K562 (cell line): ENCODE measurements at regions not wholly inside any gene's neighbourhood (a gene's known extent, or its start where the extent isn't known, plus 50 kb on each side); places are given as distances from the start of the nearest gene placed in this dataset.

Experiments
- ATAC-seq: fragments of 200-7000 bp; cut with Tn5 transposase; 3 replicates; pipeline ENCODE4 v1.9.1; 2020; ENCODE audit warnings: moderate library complexity
- BruUV-seq: library from RNA; stranded (reverse); fragments of 400-500 nt; replicated peaks from 2 replicates; lab custom pipeline; 2021; lab: Mats Ljungman, UMichigan
- CTCF ChIA-PET: fragments of 300-600 bp; formaldehyde crosslinking; extraction: SDS; loops from one replicate; lab custom pipeline; 2021; ENCODE audit warnings: low intra/inter-chr PET ratio; lab: Yijun Ruan, JAX
- POLR2A ChIA-PET: fragments of 300-600, 350-650 bp; sonication (Branson Sonifier 250); formaldehyde crosslinking; extraction: SDS; loops from one replicate; lab custom pipeline; 2021; ENCODE audit warnings: antibody characterized with exemption, inconsistent platforms; lab: Yijun Ruan, JAX
- DNase-seq, 4 experiments: peaks; one replicate each; pipeline versions ENCODE4 v3.0.0 to v3.0.0-alpha.2; 2011 to 2018; ENCODE audit warnings: low spot score in 3 of 4, mixed read lengths in 3 of 4; ENCODE audit errors: extremely low read depth in 1 of 4
- FAIRE-seq: peaks from 2 replicates; lab custom pipeline; 2011; peaks lifted over from hg19 to GRCh38; lab: Jason Lieb, UNC
- H2AFZ ChIP-seq: 2 replicates; pipeline ENCODE4 v1.6.0; 2011; ENCODE audit warnings: low read depth, low read length, control low read depth, inconsistent platforms
- H3K27ac ChIP-seq: fragments of 200-600 bp; 3 replicates; pipeline ENCODE4 v1.8.0; 2011; ENCODE audit warnings: low read depth, mild to moderate bottlenecking, control low read depth, inconsistent platforms, low read length, moderate library complexity, mixed read lengths; ENCODE audit errors: extremely low read depth
- H3K27me3 ChIP-seq, 2 experiments: fragments of 300-600 bp in 1 of 2; 2 replicates in 1 of 2; 3 replicates in 1 of 2; pipeline versions ENCODE4 v1.6.0 to v1.8.0; 2011; ENCODE audit warnings: inconsistent platforms in 2 of 2, low read length in 2 of 2, mild to moderate bottlenecking in 1 of 2, mixed read lengths in 1 of 2, moderate library complexity in 1 of 2; ENCODE audit not compliant: control insufficient read depth in 2 of 2, insufficient read depth in 2 of 2
- H3K36me3 ChIP-seq: fragments of 300-600 bp; 3 replicates; pipeline ENCODE4 v1.8.0; 2011; ENCODE audit warnings: mild to moderate bottlenecking, low read length, inconsistent platforms; ENCODE audit not compliant: control insufficient read depth, insufficient read depth
- H3K4me1 ChIP-seq, 2 experiments: fragments of 200-600 bp in 1 of 2; replicated peaks in 1 of 2; 2 replicates in 1 of 2; 3 replicates in 1 of 2; pipeline versions ENCODE4 v1.5.1 to v1.8.0; 2011; ENCODE audit warnings: inconsistent platforms in 2 of 2, low read length in 2 of 2, mild to moderate bottlenecking in 1 of 2, mixed read lengths in 1 of 2, moderate library complexity in 1 of 2; ENCODE audit not compliant: control insufficient read depth in 2 of 2, insufficient read depth in 2 of 2
- H3K4me2 ChIP-seq: 2 replicates; pipeline ENCODE4 v1.6.1; 2011; ENCODE audit warnings: low read length, control low read depth, inconsistent platforms, mixed read lengths; ENCODE audit not compliant: insufficient read depth
- H3K4me3 ChIP-seq: fragments of 200-600 bp; sonication (generic), shearing (Covaris generic); 2 replicates; pipeline ENCODE4 v1.5.1; 2016; ENCODE audit warnings: control low read depth, inconsistent platforms
- H3K79me2 ChIP-seq: fragments of 200-600 bp; 3 replicates; pipeline ENCODE4 v1.8.0; 2011; ENCODE audit warnings: low read length, inconsistent platforms; ENCODE audit not compliant: control insufficient read depth, insufficient read depth
- H3K9ac ChIP-seq, 2 experiments: 2 replicates each; pipeline versions ENCODE4 v1.6.0 to v1.6.1; 2011; ENCODE audit warnings: low read depth in 2 of 2, low read length in 2 of 2, control low read depth in 1 of 2, inconsistent platforms in 1 of 2, mild to moderate bottlenecking in 1 of 2, mixed read lengths in 1 of 2; ENCODE audit not compliant: insufficient read depth in 1 of 2
- H3K9me1 ChIP-seq: one replicate; pipeline ENCODE4 v1.6.0; 2011; ENCODE audit warnings: inconsistent platforms, mild to moderate bottlenecking, low read length, moderate library complexity; ENCODE audit not compliant: control insufficient read depth, insufficient read depth
- H3K9me3 ChIP-seq: replicated peaks from 2 replicates; pipeline ENCODE4 v1.5.1; 2011; ENCODE audit warnings: low read depth, low read length, inconsistent platforms; ENCODE audit not compliant: control insufficient read depth, insufficient read depth
- H4K20me1 ChIP-seq: replicated peaks from 2 replicates; pipeline ENCODE4 v1.6.1; 2011; ENCODE audit warnings: low read length, inconsistent platforms, mixed read lengths; ENCODE audit not compliant: control insufficient read depth, insufficient read depth
- ARID4B ChIP-seq: sonication (generic); formaldehyde crosslinking; IDR thresholded peaks from 2 replicates; pipeline ENCODE4 v1.8.0; 2022; ENCODE audit warnings: mild to moderate bottlenecking, missing genetic modification reagents
- GTF2E2 ChIP-seq: fragments of 200-800 bp; sonication (Bioruptor generic); IDR thresholded peaks from 2 replicates; pipeline ENCODE4 v1.6.1; 2016; ENCODE audit warnings: missing genetic modification characterization, missing compliant biosample characterization
- MYNN ChIP-seq, 2 experiments: sonication (generic); formaldehyde crosslinking in 1 of 2; IDR thresholded peaks; 2 replicates each; pipeline versions ENCODE4 v1.5.0 to v1.6.1; 2016 to 2020; ENCODE audit warnings: antibody characterized with exemption in 1 of 2, missing genetic modification reagents in 1 of 2
- NR4A1 ChIP-seq, 2 experiments: fragments of 250-450 bp in 1 of 2; fragments of 450-650 bp in 1 of 2; sonication (Bioruptor Pico) in 1 of 2; IDR thresholded peaks; 2 replicates each; pipeline versions ENCODE4 v1.4.0 to v1.6.1; 2016 to 2020; ENCODE audit warnings: mild to moderate bottlenecking in 2 of 2, missing compliant biosample characterization in 1 of 2, missing genetic modification characterization in 1 of 2, moderate library complexity in 1 of 2
- PREB ChIP-seq: sonication (generic); formaldehyde crosslinking; IDR thresholded peaks from 2 replicates; pipeline ENCODE4 v1.8.1; 2023; ENCODE audit warnings: mild to moderate bottlenecking, missing genetic modification reagents
- RBM25 ChIP-seq: fragments of 200-400 bp; formaldehyde crosslinking; IDR thresholded peaks from 2 replicates; pipeline ENCODE4 v1.6.1; 2018; ENCODE audit warnings: low read length, low read depth, moderate library complexity; ENCODE audit not compliant: severe bottlenecking
- TEAD1 ChIP-seq, 2 experiments: fragments of 450-650 bp in 1 of 2; sonication (generic) in 1 of 2; formaldehyde crosslinking; IDR thresholded peaks; 2 replicates each; pipeline versions ENCODE4 v1.4.0 to v1.8.0; 2020 to 2022; ENCODE audit warnings: mild to moderate bottlenecking in 2 of 2, missing genetic modification reagents in 1 of 2
- ZBED1 ChIP-seq: IDR thresholded peaks from 2 replicates; pipeline ENCODE4 v1.6.1; 2014
- ZBTB17 ChIP-seq: fragments of 450-650 bp; formaldehyde crosslinking; IDR thresholded peaks from 2 replicates; pipeline ENCODE4 v1.4.0; 2020; ENCODE audit warnings: mild to moderate bottlenecking
- WGBS: fragments of 100-300 bp; shearing (Covaris generic); methylation state at CpG from one replicate; pipeline ENCODE4 v1.1.6; 2016; ENCODE audit warnings: low coverage, mixed read lengths; ENCODE audit not compliant: insufficient coverage; ENCODE audit errors: missing lambda C conversion rate; 5-methylcytosine and 5-hydroxymethylcytosine counted together
- in situ Hi-C: fragments of 300-500 bp; cut with MboI; formaldehyde crosslinking; loops from 4 replicates; pipeline ENCODE4 v1.15.0; 2018; ENCODE audit warnings: inconsistent platforms, mixed read lengths
- intact Hi-C: fragments of 100-400 bp; cut with micrococcal nuclease; formaldehyde crosslinking; loops from 2 replicates; pipeline ENCODE4 v1.14.2; 2022

DNA sequence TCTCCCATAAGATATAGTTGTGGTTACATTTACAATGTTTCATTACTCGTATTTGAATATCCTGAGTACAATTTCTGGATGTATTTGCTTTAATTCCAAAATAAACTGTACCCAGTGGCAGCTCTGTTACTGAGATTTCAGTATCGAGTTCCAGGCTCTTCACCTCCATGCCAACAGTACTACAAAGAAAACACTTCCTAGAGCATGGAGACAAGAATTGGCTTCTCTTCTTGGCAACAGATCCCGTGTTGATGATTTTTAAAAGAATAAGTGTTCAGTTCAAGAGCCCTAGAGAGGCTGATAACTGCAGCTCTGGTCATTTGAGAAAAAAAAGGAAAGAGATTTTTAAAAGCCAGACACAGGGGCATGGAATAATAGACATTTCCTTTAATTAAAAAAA is 302.8 kb downstream of the EFNB2 start:
- no peaks in the 10 kb centered on the region for H3K27me3 ChIP-seq
- no peak overlapping the region for H3K4me2 ChIP-seq
- ChIA-PET POLR2A (no interaction called here), CTCF (no interaction called here)
- FAIRE-seq (no peak), DNase-seq (no peak), ATAC-seq (no peak)
- no peak overlapping the region for H3K4me3 ChIP-seq
- H3K79me2 ChIP-seq: no peaks in the 10 kb centered on the region
- H4K20me1 ChIP-seq: no peaks in the 10 kb centered on the region
- no peaks in the 10 kb centered on the region for H3K4me1 ChIP-seq
- no peaks in the 10 kb centered on the region for H3K9me1 ChIP-seq
- H3K9ac ChIP-seq: no peak overlapping the region
- H2AFZ ChIP-seq: no peak overlapping the region
- H3K9me3 ChIP-seq: no peaks in the 10 kb centered on the region
- intact Hi-C loops (no loop called here), in situ Hi-C loops (no loop called here)
- no peaks in the 10 kb centered on the region for H3K36me3 ChIP-seq
- BruUV-seq: no TSS peak
- 0% methylated on average over 3 of the region's 3 CpGs for WGBS
- no peak overlapping the region for H3K27ac ChIP-seq
- no peak for TF ChIP-seq ZBED1
- TF ChIP-seq ARID4B: no peak
- TF ChIP-seq MYNN (IDR thresholded peaks at IDR 0.05): no peak
- no peak for TF ChIP-seq MYNN (CRISPR knock-in tag; IDR thresholded peaks at IDR 0.05)
- TF ChIP-seq ZBTB17 (CRISPR knock-in tag): no peak
- TF ChIP-seq RBM25: no peak
- TF ChIP-seq TEAD1 (CRISPR knock-in tag; IDR thresholded peaks at IDR 0.05): no peak
- no peak for TF ChIP-seq NR4A1 (CRISPR knock-in tag; IDR thresholded peaks at IDR 0.05)
- no peak for TF ChIP-seq NR4A1 (tag; IDR thresholded peaks at IDR 0.05)
- no peak for TF ChIP-seq PREB (CRISPR knock-in tag)
- no peak for TF ChIP-seq GTF2E2
